Fibroblast of gingiva (primary cell): ENCODE measurements at regions not wholly inside any gene's neighbourhood (a gene's known extent, or its start where the extent isn't known, plus 50 kb on each side); places are given as distances from the start of the nearest gene placed in this dataset.
"Not testable (repeated sequence)": the region's sequence is repeated elsewhere in the genome, so short reads cannot be mapped to it uniquely, and the experiment has no call there.

Experiments used
- DNase-seq: peaks from one replicate; pipeline ENCODE4 v3.0.0-alpha.2; 2011; ENCODE audit warnings: low read depth

DNA sequence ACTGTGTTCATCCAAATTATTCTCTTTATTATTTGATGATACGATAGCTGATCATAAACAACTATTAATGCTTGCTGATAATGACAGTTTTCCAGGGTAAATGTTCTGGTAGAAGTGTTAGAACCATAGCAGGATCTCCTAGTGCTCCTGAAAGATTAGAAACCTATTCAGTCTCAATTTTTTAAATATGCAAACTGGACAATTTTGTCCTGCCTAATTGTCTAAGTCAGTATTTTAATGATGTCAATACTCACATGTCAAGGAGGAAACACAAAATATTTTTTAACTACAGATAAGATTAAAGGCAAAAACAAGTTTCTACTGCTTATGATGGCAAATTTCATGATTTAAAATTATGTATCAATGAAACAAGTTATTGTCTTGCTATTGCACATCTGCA, 233.9 kb downstream of the RFPL4B start:
- DNase-seq, result no peak

DNA sequence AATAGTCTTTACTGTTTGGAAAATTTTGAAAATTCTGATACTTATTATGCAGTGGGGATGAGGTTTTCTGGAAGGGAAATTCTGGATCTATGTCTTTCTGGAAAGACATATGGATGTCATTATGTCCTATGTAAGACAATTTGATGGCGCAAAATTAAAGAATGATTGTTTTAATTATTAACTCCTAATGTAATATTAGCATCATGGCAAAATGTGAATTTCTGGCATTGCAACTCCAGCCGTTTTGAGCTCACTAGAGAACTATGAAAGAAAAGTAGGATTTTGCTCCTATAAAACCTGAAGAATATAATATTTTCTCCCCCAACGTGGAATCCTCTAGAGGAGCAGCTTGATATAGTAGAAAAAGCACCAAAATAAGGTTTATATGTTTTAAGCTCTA, 243.2 kb downstream of the RFPL4B start:
- no peak for DNase-seq

DNA sequence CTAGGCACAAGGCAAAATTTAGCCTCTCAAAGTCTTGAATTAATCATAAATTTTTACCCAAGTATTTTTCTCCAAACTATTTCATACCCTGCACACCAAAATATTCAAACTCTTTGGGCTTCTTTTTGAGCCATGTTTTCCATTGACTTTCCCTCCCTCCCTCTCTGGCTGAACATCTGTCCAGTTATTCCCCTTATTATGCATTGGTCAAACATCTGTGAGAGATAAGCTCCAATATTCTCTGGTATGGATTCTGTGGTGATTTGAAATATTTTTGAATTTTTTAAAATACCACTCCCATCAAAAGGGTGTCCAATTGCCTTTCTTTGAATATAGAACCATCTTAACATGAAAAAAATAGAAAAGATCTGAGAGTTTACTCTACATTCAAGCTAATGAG, 244.2 kb downstream of the RFPL4B start:
- no peak for DNase-seq

DNA sequence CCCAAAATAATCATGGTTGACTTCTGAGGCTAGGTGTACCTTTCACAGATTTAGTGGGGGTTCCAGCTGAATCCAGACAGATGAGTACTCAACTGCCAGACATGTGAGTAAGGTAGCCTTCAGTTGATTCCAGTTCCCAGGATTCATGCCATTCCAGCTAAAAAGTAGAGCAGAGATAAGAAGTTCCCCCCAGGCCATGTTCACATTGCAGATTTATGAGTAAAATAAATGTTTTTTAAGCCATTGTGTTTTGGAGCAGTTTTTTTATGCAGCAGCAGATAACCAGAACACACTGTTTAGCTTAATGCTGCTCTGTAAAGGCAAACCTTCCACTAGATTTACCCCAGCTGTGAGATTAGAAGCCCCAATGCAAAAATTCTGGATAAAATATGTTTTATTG, 245.0 kb downstream of the RFPL4B start:
- DNase-seq, result no peak

DNA sequence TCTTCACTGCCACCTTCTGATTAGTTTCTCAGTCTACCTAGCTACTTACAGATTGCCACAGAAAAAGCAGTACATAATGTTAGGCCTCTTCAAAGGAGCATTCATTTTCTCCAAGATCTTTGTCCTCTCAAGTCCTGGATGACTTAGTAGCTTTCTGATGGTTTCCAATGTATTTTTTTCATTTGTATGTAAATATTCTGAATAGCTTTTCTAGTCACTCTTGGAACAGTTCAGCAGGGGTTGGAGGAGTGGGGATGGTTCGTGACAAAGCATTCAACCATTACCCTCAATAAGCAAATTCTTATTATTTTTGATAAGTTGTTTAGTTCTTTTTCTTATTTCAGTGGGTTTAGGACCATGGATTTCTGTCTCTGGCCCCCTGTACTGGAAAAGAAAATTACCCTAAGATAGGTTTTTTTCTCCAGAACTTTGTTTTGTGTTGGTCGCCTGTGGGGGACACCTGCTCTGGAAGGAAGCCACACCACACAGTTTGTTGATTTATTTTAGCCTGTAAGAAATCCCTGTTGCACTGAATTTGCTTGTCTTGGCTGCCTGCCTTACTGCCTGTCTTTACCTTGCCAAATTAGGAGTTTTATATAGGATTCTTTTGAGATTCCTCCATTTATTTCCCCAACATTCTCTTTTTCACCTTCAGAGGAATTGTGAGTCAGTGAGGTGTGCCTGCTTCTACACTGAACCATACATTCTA, 247.9 kb downstream of the RFPL4B start:
- no peak for DNase-seq

DNA sequence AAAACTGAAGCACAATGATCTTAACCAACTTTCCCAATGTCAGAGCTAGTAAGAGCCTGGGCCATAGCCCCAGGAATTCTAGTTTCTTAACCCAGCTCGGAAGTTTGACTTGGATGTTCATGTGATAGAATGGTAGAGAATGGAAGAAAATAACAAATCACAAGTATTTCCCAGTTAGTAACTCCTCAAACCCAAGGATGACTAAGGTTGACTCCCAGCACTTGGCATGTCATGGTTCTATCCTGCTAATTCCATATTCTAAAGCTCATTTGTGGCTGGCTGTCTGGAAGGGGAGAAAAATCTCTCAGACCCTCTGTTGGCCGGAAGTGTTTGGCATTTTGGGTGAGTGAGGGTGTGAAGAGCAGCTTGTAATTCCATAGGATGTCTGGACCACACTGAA, 248.7 kb downstream of the RFPL4B start:
- DNase-seq, result no peak

DNA sequence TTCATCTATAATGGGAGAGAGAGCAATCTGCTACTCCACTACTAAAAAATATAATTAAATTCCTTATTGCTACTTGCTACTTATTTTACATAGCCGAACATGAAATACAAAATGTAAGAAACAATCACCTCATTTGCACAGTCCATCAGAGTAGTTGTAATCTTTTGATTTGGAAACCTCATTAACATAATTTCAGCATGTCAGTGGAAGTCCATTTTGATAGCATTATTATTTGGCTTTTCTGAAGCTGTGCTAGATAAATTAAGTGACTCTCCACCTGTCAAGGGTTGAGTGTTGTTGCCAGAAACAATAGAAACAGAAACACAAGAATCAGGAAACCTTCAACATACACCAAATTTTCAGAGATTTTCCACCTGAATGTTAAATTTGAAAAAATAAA, 250.0 kb downstream of the RFPL4B start:
- no peak for DNase-seq

DNA sequence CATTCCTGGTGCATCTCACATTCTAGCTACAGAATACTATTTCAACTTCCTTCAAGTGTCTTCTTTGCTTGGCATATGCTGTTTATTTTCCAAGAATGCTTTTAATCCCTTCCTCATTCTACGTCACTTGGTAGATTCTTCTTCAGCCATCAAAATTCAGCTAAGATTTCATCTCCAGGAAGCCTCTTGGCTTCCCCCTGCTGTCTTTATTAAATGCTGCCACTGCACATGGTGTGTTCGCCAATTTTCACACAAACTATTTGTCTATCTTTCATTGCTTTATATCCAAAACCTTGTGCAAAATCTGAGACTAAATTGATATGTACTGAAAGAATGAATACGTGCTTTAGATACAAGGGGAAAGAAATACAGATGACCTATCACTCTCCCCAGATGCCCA, 253.0 kb downstream of the RFPL4B start:
- DNase-seq, result no peak

DNA sequence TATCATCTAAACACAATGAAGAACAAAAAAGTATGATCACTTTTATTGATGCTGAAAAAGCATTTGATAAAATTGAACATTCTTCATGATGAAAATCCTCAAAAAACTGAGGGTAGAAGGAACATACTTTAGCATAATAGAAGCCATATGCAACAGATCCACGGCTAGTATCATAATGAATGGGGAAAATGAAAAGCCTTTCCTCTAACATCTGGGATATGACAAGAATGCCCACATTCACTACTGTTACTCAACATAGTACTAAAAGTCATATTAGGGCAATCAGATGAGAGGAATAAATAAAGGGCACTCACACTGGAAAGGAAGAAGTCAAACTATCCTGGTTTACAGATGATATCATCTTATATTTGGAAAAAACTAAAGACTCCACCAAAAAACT, 256.6 kb downstream of the RFPL4B start:
- DNase-seq, result peak; percentile 71

DNA sequence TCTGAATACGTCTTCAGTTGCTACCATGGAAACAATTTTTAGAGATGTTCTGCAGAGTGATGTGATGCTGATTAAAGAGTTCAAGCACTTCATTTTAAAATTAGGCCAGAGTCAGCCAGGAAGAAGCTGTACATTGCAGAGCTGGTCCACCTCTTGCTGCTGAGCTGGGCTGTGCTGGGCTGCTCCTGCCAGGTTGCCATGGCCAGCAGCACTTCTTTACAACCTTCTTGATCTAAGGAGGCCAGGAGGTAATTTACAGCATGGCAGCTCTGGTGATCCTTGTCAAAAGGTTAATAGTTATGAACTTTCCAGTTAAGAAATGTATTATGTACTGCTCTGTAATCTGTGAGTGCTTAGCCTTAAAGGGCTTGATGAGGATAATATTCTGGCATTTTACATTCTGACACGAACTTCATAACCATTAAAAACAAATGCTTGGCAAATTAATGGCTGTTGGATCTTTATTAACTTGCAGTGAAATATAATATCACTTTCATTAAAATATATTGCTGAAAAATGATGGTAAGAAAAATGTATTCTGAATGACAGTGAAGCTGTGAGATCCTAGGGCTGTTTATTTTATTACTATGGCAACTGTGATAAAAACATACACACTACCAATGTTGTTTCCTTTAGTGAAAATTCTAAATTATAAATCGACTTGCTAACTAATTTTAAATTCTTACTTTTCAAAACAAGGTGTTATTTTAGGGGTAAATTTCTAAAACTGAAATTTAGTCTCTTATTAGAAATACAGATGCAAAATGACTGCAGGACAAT, 259.7 kb downstream of the RFPL4B start:
- DNase-seq, result no peak

DNA sequence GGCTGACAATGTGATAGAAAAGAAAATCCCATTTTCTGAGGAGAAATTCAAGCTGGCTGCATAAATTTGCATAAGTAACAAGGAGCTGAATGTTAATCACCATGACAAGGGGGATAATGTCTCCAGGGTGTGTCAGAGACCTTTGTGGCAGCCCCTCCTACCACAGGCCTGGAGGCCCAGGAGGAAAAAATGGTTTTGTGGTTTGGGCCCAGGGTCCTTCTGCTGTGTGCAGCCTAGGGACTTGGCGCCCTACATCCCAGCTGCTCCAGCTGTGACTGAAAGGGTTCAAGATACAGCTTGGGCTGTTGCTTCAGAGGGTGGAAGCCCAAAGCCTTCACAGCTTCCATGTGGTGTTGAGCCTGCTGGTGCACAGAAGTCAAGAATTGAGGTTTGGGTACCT, 261.8 kb downstream of the RFPL4B start:
- DNase-seq, result not testable (repeated sequence)

DNA sequence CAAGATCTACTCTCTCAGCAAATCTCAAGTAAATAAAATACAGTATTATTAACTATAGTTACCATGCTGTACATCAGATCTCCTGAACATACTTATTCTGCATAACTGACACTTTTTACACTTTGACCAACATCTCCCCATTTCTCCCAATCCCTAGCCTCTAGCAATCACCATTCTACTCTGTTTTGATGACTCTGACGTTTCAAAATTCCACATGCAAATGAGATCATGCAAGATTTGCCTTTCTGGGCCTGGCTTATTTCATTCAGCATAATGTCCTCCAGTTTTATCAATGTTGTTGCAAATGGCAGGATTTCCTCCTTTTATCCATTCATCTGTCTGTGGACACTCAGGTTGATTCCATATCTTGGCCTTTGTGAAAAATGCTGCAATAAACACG, 266.3 kb downstream of the RFPL4B start:
- DNase-seq, result no peak

DNA sequence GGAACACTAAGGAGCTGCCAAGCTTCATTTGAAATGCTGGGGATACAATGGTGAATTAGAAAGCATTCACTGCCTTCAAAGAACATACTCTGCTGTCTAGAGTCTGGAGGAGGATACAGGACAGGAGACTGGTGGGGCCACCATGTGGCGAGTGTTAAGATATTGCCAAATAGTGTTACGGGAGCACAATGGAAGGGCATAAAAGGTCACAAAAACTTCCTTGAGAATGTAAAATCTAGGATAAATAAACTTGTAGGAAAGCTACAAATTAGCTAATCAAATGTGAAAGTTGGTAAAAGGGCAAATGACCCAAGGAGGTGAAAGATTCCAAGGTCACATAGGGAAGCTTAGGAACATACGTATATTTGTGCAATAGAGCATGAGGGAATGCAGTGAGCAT, 271.7 kb downstream of the RFPL4B start:
- DNase-seq, result peak; percentile 30

DNA sequence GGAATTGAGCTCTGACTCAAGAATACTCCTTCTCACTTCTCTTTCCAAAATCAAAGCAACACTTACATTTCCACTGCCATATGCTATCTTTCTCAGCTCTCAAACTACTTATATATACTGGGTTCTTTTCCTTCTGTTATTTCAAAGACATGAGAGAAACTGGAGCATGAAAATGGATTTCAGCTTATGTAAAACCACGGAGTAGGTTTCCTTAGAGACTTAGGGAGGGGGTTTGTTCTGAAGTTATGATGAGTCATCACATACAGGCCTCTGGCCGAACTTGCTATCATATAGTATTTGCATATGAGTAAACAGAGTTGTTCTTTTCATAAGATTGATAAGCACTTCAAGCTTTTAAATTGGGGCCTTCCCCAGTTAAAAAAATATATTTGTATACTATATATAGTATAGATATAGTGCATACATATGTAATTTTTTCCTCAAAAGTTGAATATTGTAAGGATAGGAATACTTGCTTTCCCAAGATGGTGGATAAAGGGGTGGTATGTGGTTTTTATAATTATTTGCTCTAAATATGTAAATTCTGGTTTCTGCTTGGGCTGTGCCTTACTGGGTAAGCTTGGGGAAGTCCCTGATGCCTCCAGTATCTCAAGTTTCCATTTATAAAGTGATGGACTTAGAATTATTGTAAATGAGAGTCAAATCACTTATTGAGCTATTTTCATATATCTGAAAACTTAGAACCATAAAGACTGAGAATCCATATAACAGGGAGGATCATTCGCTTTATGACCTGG, 273.9 kb downstream of the RFPL4B start:
- DNase-seq, result peak; percentile 8

DNA sequence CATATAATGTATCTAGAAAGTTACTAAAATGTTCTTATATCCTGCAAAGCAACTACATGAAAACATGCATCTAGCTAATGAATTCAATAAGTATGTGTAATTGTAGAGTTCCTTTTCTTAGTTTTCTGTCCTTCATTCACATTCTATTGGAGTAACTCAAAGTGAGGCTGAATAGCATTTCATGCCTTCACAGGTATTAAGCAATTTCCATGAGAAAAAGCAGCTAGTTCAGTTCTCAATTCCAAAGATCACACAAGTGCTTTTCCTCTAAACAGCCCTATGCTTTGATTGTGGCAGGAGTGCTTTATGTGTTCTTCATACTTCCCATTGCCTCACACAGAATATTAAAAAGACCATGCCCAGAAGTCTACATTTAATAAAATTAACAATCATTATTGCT, 274.9 kb downstream of the RFPL4B start:
- peak; percentile 23 for DNase-seq

DNA sequence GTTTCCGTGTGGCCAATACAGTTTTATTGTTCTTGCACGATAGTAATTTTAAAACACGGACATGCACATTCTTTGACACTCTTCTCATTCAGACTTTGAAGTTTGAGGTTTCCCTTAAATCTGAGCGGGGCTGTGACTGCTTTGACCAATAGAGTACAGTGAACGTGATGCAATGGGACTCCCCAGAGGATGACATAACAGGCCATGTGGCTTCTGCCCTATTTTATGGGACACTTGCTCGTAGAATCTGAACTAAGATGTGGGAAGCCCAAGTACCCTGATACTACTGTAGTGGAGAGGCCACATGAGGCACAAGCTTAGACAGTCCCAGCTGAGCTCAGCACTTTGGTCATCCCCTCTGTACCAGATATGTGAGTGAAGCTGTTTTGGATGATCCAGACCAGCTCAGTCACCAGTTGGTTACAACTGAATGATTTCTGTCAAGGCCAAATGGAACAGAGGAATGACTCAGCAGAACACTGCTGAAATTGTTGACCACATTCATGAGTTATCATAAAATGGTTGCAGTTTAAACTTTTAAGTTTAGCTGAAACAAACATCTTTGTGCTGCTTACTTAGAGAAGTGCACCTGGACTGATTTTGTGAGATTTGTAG, 279.4 kb downstream of the RFPL4B start:
- DNase-seq, result peak; percentile 80

DNA sequence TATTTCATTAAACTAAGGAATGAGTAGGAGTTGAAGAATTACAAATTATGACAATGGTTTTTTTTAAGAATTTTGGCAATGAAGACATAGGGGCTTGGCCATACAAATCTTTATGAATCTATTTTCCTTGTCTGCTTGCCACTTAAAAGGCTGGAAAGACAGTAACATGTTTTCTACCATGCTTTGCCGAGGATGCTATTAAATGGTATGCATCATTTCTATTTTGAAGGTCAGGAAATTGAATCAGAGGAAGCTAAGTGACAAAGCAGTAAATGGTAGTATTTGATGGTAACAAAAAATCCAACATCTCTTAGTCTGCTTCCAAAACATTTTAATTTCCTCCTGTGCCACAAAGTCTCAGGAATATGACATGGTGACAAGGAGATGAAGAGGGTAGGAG, 287.2 kb downstream of the RFPL4B start:
- DNase-seq, result no peak

DNA sequence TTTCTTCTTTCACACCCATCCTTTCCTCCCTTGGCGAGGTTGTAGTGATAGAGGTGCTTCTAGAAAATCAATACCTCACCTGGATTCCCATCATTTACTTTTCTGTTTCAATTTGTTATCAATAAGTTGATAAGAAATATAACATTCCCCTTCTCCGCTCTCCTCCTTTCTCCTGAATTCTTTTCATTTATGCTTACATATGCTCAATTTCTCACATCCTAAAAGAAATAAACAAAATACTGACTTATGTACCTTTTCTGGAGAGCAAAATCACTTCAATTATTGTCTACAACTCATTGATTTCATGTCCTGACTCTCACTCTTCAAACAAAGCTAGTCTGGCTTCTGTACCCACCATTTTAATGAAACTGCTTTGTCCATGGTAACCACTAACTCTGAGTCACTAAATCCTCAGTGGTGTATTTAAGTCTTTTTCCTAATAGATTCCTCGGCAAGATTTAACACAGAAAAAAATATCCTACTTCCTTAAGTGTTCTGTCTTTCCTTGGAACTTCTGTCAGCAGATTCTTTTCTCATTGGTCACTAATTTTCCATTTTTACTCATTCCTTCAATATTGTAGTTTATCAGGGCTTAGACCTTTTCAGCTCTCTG, 289.6 kb downstream of the RFPL4B start:
- DNase-seq, result peak; percentile 23

DNA sequence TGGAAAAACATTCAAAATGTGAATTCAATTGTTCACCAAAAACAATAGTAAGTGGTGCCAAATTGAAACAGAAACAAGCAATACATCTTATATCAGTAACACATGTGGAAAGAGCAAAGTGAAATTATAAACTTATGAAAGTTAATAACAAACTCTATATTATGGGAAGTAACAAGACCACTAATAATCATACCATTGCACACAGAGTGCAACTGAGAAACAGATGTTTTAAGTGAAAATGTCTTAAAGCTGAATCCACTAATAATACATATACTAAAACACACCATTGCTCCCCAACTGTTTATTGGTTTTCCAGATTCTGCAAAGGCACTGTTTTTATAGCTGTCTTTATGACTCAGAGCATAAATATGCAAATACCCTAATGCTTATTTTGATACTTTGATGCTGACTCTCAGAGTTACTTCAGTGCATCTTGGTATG, 292.3 kb downstream of the RFPL4B start:
- DNase-seq, result peak; percentile 90

DNA sequence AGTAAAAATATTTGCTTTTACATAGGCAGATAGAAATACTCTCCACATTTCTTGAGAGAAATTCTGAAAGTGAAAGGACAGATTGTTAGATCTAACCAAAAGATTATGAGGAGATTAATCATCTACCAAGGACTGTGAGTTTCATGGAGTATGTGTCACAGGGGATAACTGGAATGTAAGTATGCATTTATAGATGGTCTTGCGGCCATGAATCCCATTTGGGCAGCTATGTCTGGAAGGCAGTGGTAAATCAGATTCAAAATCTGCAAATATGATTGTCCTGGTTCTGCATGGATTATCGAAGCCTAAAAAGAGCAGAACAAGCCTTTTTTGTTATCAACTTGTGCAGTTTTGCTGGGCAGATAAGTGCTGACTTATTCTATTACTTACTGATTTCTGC, 293.8 kb downstream of the RFPL4B start:
- DNase-seq, result peak; percentile 23

DNA sequence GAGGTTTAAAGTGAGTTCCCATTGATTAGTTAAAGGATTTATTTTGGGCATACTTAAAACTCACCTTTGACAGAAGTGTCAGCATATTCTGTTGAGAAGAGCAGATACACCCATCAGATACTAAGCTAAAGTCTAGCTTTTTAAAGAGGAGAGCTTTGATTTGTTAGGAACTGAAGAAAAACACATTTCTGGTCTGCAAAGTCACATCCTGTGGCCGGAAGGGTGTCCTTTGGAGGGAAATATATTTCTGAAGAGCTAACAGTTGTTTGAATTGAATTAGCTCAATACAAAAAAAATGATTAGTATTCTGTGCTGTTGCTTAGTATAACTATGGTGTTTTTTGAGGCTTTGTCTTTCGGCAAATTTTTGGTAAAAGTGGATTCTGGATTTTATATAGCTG, 302.7 kb downstream of the RFPL4B start:
- no peak for DNase-seq

DNA sequence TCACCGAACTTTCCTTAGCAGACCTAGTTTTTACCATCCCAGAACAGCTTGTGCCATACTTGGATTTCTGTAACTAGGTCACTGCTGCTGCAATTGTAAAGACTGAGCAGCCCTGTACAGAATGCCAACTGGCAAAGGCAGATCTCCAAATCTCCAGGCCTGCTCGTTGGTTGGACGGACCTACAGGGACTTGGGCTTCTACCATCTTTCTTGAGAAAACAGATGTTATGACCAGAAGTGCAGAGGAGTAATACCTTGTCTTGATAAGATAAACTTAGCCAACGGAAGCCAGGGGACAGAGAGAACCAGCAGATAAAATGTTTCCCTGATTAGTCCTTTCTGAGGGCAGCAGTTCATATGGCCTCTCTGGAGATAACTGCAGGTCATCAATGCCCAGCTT, 304.1 kb downstream of the RFPL4B start:
- DNase-seq, result peak; percentile 30
